HFF-Myc (cell line): ENCODE measurements at regions not wholly inside any gene's neighbourhood (a gene's known extent, or its start where the extent isn't known, plus 50 kb on each side); places are given as distances from the start of the nearest gene placed in this dataset.

Source experiments
- DNase-seq: peaks from one replicate; pipeline ENCODE4 v3.0.0-alpha.2; 2011; ENCODE audit warnings: low read depth; ENCODE audit errors: extremely low read depth
- H3K4me3 ChIP-seq: replicated peaks from 2 replicates; pipeline ENCODE4 v1.5.1; 2011; ENCODE audit warnings: low read depth, mild to moderate bottlenecking, control low read depth, low read length
- CTCF ChIP-seq: IDR thresholded peaks from 2 replicates; pipeline ENCODE4 v1.5.1; 2012; ENCODE audit warnings: mild to moderate bottlenecking, low read depth, low read length, control low read depth; ENCODE audit errors: missing control alignments

DNA sequence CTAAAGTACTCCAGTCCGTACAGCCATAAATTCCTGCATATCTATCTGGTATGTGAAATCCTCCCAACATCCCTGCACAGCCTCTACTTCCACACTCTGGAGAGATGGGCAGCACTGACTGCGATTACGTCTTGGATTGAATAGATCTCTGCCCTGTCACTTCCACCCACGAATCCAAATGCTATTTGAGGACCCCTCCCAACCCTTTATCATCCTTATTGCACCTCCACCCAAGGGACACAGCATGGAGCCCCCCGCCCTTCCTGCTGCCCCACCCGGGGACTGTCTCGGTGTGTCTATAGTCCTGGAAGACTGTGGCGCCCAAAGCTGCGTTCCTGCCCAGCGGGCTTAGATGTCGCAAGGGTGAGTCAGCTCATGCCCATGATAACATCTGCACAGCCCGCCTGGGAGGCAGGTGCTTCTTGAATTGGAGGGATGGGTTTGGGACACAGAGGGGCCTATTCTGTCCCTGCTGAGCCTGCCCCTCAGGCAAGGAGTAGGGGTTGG, 105.7 kb upstream of the HAND1 start:
- no peak for TF ChIP-seq CTCF
- H3K4me3 ChIP-seq: no peak overlapping the region
- no peak for DNase-seq

DNA sequence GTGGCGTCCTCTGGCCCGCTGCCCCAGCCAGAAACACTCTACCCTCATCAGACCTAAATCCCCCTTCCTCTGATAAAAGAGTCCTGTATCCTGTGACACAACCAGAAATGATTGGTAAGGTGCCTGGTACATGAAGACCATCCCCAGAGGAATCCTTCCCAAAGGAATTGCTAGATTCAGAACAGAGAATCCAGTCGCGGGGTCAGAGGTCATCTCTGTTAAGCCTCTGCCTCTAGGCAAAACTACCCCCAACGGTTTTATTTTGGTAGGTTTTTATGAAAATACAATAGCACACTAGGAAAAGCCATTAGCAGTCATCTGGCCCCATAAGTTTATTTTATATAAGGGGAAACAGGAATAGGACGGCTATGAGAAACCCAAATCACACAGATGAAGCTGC, 102.4 kb upstream of the HAND1 start:
- no peak overlapping the region for H3K4me3 ChIP-seq
- no peak for TF ChIP-seq CTCF
- DNase-seq: no peak

- no peak for DNase-seq
- TF ChIP-seq CTCF: no peak
- H3K4me3 ChIP-seq: no peak overlapping the region
These were observed 99.4 kb upstream of the HAND1 start for GRCh38 chr5:154577416-154577815.

DNA sequence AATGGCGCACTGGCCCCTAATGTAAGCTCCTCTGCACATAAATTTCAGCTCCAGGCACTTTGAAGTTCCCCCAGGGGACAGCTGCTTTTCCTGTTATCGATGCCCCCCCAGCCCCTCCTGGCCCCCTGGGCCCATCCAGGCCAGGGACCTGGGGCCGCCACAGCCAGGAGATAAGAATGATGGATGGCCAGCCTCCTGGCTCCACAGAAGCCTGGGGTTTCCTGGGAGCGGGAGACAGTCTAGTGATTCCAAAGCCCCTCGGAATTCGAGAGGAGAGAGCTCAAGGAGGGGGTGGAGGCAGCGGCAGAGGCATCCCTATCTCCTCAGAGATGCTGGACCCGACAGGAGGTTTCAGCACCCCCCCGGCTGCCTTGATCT, 98.4 kb upstream of the HAND1 start:
- TF ChIP-seq CTCF: no peak
- no peak overlapping the region for H3K4me3 ChIP-seq
- DNase-seq: no peak

- no peak for TF ChIP-seq CTCF
- DNase-seq: no peak
- no peak overlapping the region for H3K4me3 ChIP-seq
These were observed 97.8 kb upstream of the HAND1 start for GRCh38 chr5:154575546-154576428.

- no peak overlapping the region for H3K4me3 ChIP-seq
- TF ChIP-seq CTCF: no peak
- DNase-seq: no peak
These were observed 95.0 kb upstream of the HAND1 start for GRCh38 chr5:154573011-154573410.
